Adrenal gland (tissue), 9 donors: ENCODE measurements at regions not wholly inside any gene's neighbourhood (a gene's known extent, or its start where the extent isn't known, plus 50 kb on each side); places are given as distances from the start of the nearest gene placed in this dataset.

ENCODE experiments used
- DNase-seq, 7 donors: peaks; one replicate each; pipeline ENCODE4 v3.0.0-alpha.2; 2019 to 2020
- H3K27ac ChIP-seq, 5 donors: fragments of 200-600 bp; sonication (generic) in 4 of 5; 1 replicate in 3 of 5; 2 replicates in 2 of 5; pipeline versions ENCODE4 v1.5.1 to v1.8.0; 2016 to 2020; ENCODE audit warnings: mild to moderate bottlenecking in 1 of 5
- H3K27me3 ChIP-seq: fragments of 200-600 bp; 2 replicates; pipeline ENCODE4 v1.8.0; 2021
- H3K36me3 ChIP-seq, 2 donors: fragments of 200-600 bp; replicated peaks in 1 of 2; 1 replicate in 1 of 2; 2 replicates in 1 of 2; pipeline versions ENCODE4 v1.5.1 to v1.8.0; 2018 to 2022
- H3K4me1 ChIP-seq, 2 donors: fragments of 200-600 bp; replicated peaks in 1 of 2; 1 replicate in 1 of 2; 2 replicates in 1 of 2; pipeline versions ENCODE4 v1.5.1 to v1.8.0; 2018 to 2021
- H3K4me3 ChIP-seq, 4 donors: fragments of 200-600 bp; sonication (generic) in 3 of 4; one replicate each; pipeline ENCODE4 v1.5.1; 2016 to 2018
- H3K9me3 ChIP-seq, 3 donors: fragments of 200-600 bp; sonication (generic) in 1 of 3; replicated peaks in 1 of 3; 1 replicate in 2 of 3; 2 replicates in 1 of 3; pipeline versions ENCODE4 v1.5.1 to v1.8.0; 2016 to 2021
- POLR2A ChIP-seq, 2 donors: fragments of 450-650 bp; IDR thresholded peaks; one replicate each; pipeline ENCODE4 v1.6.1; 2017; ENCODE audit warnings: antibody characterized with exemption in 2 of 2, mild to moderate bottlenecking in 2 of 2, moderate library complexity in 1 of 2
- WGBS, 4 donors: extraction: QIAGEN DNeasy Blood & Tissue Kit in 2 of 4; methylation state at CpG; one replicate each; pipeline versions ENCODE4 v1.1.5 to v1.1.7; 2013 to 2017; 5-methylcytosine and 5-hydroxymethylcytosine counted together
- intact Hi-C, 2 donors: fragments of 100-400 bp; cut with DNase I; formaldehyde crosslinking; loops; one replicate each; pipeline versions ENCODE4 v1.14.1 to v1.15.0; 2022 to 2023
- TF ChIP-seq, protein P1 (sequence below), 6 experiments: fragments of 450-650 bp in 4 of 6; fragments of 200-600 bp in 2 of 6; sonication (generic) in 1 of 6; IDR thresholded peaks; 1 replicate in 5 of 6; 2 replicates in 1 of 6; pipeline versions ENCODE4 v1.5.1 to v1.8.0; 2016 to 2021; ENCODE audit warnings: antibody characterized with exemption in 6 of 6, mild to moderate bottlenecking in 2 of 6, moderate library complexity in 1 of 6
- donor health status: healthy with polysubstance abuse.
- donor health status: Bipolar disorder and iron deficiency.
- donor health status: DM: yes; HTN: yes; CAD: no.
- donor health status: DM: no; HTN: no; CAD: no.
- donor health status: DM: no; HTN: no; CAD: no.

DNA sequence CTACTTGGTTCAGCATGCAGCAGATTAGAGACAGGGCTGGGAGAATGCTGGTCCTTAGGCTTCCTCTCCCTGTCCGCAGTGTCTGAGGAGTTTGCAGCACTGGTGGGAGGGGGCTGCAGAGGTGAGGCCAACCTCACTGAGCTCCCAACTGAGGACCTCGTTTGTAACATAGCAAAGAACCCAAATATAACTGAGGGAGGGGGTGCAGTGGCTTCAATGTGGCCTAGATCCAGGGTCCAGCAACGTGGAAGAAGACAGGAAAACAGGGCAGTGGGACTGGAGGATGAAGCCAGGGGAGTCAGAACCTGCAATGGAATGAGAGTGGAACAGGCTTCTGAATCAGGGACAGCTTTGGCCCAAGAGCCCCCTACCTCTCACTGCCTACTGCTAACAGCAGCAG, 84.3 kb upstream of the MAFB start:
- Histone ChIP-seq H3K27ac (no peak overlapping the region), H3K36me3 (no peaks in the 10 kb centered on the region), H3K4me1 (no peaks in the 10 kb centered on the region), H3K9me3 (no peaks in the 10 kb centered on the region), H3K4me3 (no peak overlapping the region), H3K27me3 (no peaks in the 10 kb centered on the region)
- TF ChIP-seq, protein P1, sequence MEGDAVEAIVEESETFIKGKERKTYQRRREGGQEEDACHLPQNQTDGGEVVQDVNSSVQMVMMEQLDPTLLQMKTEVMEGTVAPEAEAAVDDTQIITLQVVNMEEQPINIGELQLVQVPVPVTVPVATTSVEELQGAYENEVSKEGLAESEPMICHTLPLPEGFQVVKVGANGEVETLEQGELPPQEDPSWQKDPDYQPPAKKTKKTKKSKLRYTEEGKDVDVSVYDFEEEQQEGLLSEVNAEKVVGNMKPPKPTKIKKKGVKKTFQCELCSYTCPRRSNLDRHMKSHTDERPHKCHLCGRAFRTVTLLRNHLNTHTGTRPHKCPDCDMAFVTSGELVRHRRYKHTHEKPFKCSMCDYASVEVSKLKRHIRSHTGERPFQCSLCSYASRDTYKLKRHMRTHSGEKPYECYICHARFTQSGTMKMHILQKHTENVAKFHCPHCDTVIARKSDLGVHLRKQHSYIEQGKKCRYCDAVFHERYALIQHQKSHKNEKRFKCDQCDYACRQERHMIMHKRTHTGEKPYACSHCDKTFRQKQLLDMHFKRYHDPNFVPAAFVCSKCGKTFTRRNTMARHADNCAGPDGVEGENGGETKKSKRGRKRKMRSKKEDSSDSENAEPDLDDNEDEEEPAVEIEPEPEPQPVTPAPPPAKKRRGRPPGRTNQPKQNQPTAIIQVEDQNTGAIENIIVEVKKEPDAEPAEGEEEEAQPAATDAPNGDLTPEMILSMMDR (IDR thresholded peaks at IDR 0.05) = no peak
- no peak for TF ChIP-seq POLR2A (IDR thresholded peaks at IDR 0.05)
- intact Hi-C loops = no loop called here
- WGBS, 4 donors = 62 to 86% (median 77%) methylated on average over 3 of the region's 3 CpGs
- DNase-seq = no peak

DNA sequence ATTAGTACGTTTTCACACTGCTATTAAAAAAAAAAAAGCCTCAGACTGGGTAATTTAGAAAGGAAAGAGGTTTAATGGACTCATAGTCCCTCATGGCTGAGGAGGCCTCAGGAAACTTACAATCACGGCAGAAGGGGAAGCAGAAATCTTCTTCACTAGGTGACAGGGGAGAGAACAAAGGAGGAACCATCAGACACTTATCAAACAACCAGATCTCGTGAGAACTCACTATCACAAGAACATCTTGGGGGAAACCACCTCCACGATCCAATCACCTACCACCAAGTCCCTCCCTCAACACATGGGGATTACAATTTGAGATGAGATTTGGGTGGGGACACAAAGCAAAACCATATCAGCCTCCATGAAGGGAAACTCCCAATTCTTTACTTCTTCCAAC, 85.2 kb upstream of the MAFB start:
- no peaks in the 10 kb centered on the region for H3K36me3 ChIP-seq
- H3K4me3 ChIP-seq = no peak overlapping the region
- H3K4me1 ChIP-seq = no peaks in the 10 kb centered on the region
- no peak for DNase-seq
- intact Hi-C loops = no loop called here
- TF ChIP-seq, protein P1 (IDR thresholded peaks at IDR 0.05) = no peak
- TF ChIP-seq POLR2A (IDR thresholded peaks at IDR 0.05) = no peak
- no peaks in the 10 kb centered on the region for H3K9me3 ChIP-seq
- H3K27me3 ChIP-seq = no peaks in the 10 kb centered on the region
- WGBS, 4 donors = 72 to 79% (median 75%) methylated on average over 4 of the region's 4 CpGs
- no peak overlapping the region for H3K27ac ChIP-seq

DNA sequence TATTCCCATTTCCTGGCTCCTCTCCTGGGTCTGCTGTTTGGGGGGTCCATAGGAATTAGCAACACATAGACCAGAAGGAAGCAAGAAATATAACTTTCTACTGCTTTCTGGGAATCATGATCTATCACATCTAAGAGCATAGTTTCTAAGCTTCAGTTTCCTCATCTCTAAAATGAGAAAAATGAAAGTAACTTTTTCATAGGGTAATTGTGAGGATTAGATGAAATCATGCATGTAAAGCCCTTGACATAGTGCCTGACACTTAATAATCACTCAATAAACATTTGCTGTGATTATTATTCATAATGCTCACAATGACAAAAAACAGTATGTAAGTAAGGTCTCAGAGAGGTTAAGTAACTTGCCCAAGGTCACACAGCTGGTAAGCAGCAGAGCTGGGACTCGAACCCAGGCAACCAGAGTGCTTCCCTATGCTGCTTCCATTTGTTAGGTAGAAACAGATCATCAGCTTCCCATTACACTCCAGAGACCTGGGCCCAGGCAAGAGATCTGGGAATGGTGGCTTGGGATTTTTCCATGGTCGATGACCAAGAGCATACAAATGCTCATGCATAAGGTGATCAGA, 86.6 kb upstream of the MAFB start:
- no peak overlapping the region for H3K4me3 ChIP-seq
- no peaks in the 10 kb centered on the region for H3K9me3 ChIP-seq
- no peak overlapping the region for H3K27ac ChIP-seq
- DNase-seq = peak in 1 of 7 donors; percentile 2
- H3K4me1 ChIP-seq = no peaks in the 10 kb centered on the region
- 51 to 75% (median 67%) methylated on average over 2 of the region's 2 CpGs for WGBS, 4 donors
- H3K36me3 ChIP-seq = no peaks in the 10 kb centered on the region
- H3K27me3 ChIP-seq = no peaks in the 10 kb centered on the region
- TF ChIP-seq, protein P1 (IDR thresholded peaks at IDR 0.05) = no peak
- no peak for TF ChIP-seq POLR2A (IDR thresholded peaks at IDR 0.05)
- intact Hi-C loops = no loop called here

DNA sequence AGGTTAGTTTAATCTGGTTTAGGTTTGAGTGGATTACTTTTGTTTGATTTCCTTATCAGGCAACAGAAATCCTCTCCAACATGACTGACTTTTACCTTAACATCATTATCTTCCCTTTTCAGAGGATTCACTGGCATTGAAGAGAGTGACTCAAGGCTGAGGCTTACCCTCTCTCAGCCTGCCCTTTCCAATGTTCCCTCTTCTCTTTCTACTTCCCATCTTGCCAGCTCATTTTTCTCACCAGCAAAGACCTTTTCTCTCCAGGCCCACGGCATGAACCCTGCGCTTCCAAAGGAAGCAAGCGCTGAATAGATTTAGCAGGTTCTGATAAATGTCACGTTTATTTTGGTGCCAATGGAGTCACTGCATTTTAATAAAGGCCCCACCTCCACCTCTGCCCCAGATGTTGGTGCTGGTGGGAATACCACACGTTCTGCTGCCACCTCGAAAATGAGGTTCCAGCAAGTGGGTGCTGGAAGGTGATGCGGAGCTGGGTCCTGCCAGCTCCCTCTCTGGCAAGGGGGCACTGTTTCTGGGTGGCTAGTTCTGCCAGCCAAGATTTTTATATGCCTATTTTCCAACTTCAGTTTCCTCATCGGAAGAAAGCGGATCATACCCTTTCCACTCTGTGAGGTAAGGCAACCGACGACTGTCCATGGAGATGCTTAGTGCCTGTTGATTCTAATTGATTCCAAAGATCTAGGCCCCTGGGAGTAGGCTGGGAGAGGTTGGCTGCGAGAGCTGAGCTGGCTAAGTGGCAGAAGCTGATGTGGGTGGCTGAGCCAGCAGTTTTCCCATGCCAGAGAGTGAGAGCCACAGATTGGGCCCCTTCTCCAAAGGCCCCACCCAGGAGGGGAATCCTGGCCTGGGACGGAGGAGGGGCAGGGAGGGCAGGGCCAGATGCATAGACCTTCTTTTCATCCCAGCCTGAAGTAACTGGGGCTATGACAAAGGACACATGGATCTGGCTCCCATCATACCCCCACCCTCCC, 87.7 kb upstream of the MAFB start:
- no peaks in the 10 kb centered on the region for H3K27me3 ChIP-seq
- WGBS, 4 donors = 64 to 81% (median 75%) methylated on average over 10 to 13 of the region's 13 CpGs
- no peaks in the 10 kb centered on the region for H3K36me3 ChIP-seq
- H3K9me3 ChIP-seq = no peaks in the 10 kb centered on the region
- H3K4me1 ChIP-seq = no peaks in the 10 kb centered on the region
- no peak overlapping the region for H3K27ac ChIP-seq
- DNase-seq = peak in 1 of 7 donors; percentile 45
- TF ChIP-seq, protein P1 (IDR thresholded peaks at IDR 0.05) = no peak
- TF ChIP-seq POLR2A (IDR thresholded peaks at IDR 0.05) = no peak
- intact Hi-C loops = no loop called here
- no peak overlapping the region for H3K4me3 ChIP-seq
